ENCODE measurements at regions not wholly inside any gene's neighbourhood (a gene's known extent, or its start where the extent isn't known, plus 50 kb on each side); places are given as distances from the start of the nearest gene placed in this dataset.

- Histone ChIP-seq H3K27me3 (ENCODE audit: insufficient read depth, low read length) (no peaks in the 10 kb centered on the region), H3F3A (ENCODE audit: insufficient read depth, low read length) (no peaks in the 10 kb centered on the region), H4K20me1 (ENCODE audit: insufficient read depth, low read length) (no peaks in the 10 kb centered on the region), H3K27ac (ENCODE audit: low read depth, low read length, poor library complexity, severe bottlenecking) (no peak overlapping the region), H3K79me2 (ENCODE audit: insufficient read depth, low read length) (no peaks in the 10 kb centered on the region), H3K9me3 (ENCODE audit: low read length) (no peaks in the 10 kb centered on the region), H3K9ac (ENCODE audit: low read length) (no peak overlapping the region), H3K36me3 (ENCODE audit: insufficient read depth, low read length) (no peaks in the 10 kb centered on the region), H3K9me2 (ENCODE audit: low read depth, low read length) (no peaks in the 10 kb centered on the region), H2AFZ (ENCODE audit: low read length) (no peak overlapping the region), H3K4me3 (ENCODE audit: low read depth, low read length, poor library complexity, severe bottlenecking) (no peak overlapping the region), H3K4me2 (ENCODE audit: low read length) (no peak overlapping the region), H3K4me1 (ENCODE audit: insufficient read depth, low read length, severe bottlenecking) (no peaks in the 10 kb centered on the region)
- TF ChIP-seq CTCF (IDR thresholded peaks at IDR 0.05; ENCODE audit: low read length), result no peak
- no peak for TF ChIP-seq EZH2 (IDR thresholded peaks at IDR 0.05; ENCODE audit: borderline replicate concordance, low read length)
These were observed 520.8 kb downstream of the GRIN2A start for GRCh38 chr16:9661336-9662017.

GRCh38 chr16:9663588-9663987 is 518.6 kb downstream of the GRIN2A start:
- Histone ChIP-seq H2AFZ (ENCODE audit: low read length) (no peak overlapping the region), H3K9ac (ENCODE audit: low read length) (no peak overlapping the region), H3K4me1 (ENCODE audit: insufficient read depth, low read length, severe bottlenecking) (no peaks in the 10 kb centered on the region), H3K27me3 (ENCODE audit: insufficient read depth, low read length) (no peaks in the 10 kb centered on the region), H3K9me3 (ENCODE audit: low read length) (no peaks in the 10 kb centered on the region), H4K20me1 (ENCODE audit: insufficient read depth, low read length) (no peaks in the 10 kb centered on the region), H3K4me2 (ENCODE audit: low read length) (no peak overlapping the region), H3K79me2 (ENCODE audit: insufficient read depth, low read length) (no peaks in the 10 kb centered on the region), H3K27ac (ENCODE audit: low read depth, low read length, poor library complexity, severe bottlenecking) (no peak overlapping the region), H3K4me3 (ENCODE audit: low read depth, low read length, poor library complexity, severe bottlenecking) (no peak overlapping the region), H3K9me2 (ENCODE audit: low read depth, low read length) (no peaks in the 10 kb centered on the region), H3F3A (ENCODE audit: insufficient read depth, low read length) (no peaks in the 10 kb centered on the region), H3K36me3 (ENCODE audit: insufficient read depth, low read length) (no peaks in the 10 kb centered on the region)
- TF ChIP-seq CTCF (IDR thresholded peaks at IDR 0.05; ENCODE audit: low read length), result no peak

- Histone ChIP-seq H3K27me3 (ENCODE audit: insufficient read depth, low read length) (no peaks in the 10 kb centered on the region), H3K4me2 (ENCODE audit: low read length) (no peak overlapping the region), H3K4me3 (ENCODE audit: low read depth, low read length, poor library complexity, severe bottlenecking) (no peak overlapping the region), H3K9me2 (ENCODE audit: low read depth, low read length) (no peaks in the 10 kb centered on the region), H3K4me1 (ENCODE audit: insufficient read depth, low read length, severe bottlenecking) (no peaks in the 10 kb centered on the region), H4K20me1 (ENCODE audit: insufficient read depth, low read length) (no peaks in the 10 kb centered on the region), H3K79me2 (ENCODE audit: insufficient read depth, low read length) (no peaks in the 10 kb centered on the region), H3K36me3 (ENCODE audit: insufficient read depth, low read length) (no peaks in the 10 kb centered on the region), H3K9me3 (ENCODE audit: low read length) (no peaks in the 10 kb centered on the region), H3F3A (ENCODE audit: insufficient read depth, low read length) (no peaks in the 10 kb centered on the region), H3K9ac (ENCODE audit: low read length) (no peak overlapping the region), H3K27ac (ENCODE audit: low read depth, low read length, poor library complexity, severe bottlenecking) (no peak overlapping the region), H2AFZ (ENCODE audit: low read length) (no peak overlapping the region)
- TF ChIP-seq CTCF (IDR thresholded peaks at IDR 0.05; ENCODE audit: low read length), result no peak
- no peak for TF ChIP-seq EZH2 (IDR thresholded peaks at IDR 0.05; ENCODE audit: borderline replicate concordance, low read length)
These were observed 516.4 kb downstream of the GRIN2A start for GRCh38 chr16:9665851-9666271.

Data from OCI-LY1 (cell line).